GM19372 (cell line): ENCODE measurements at regions not wholly inside any gene's neighbourhood (a gene's known extent, or its start where the extent isn't known, plus 50 kb on each side); places are given as distances from the start of the nearest gene placed in this dataset.

ENCODE experiments used
- ATAC-seq: cut with Tn5 transposase; IDR thresholded peaks from one replicate; pipeline ENCODE4 v1.9.1; 2021; ENCODE audit warnings: mild to moderate bottlenecking, low read depth, moderate library complexity; ENCODE audit not compliant: unreplicated experiment

GRCh38 chr3:95926904-95927501, 887.4 kb upstream of the EPHA6 start:
- ATAC-seq, result no peak

GRCh38 chr3:95934181-95934580, 880.2 kb upstream of the EPHA6 start:
- ATAC-seq, result no peak

- no peak for ATAC-seq
Measured at GRCh38 chr3:95939235-95939809, 875.1 kb upstream of the EPHA6 start.

GRCh38 chr3:95965704-95966336, 848.6 kb upstream of the EPHA6 start:
- no peak for ATAC-seq

DNA sequence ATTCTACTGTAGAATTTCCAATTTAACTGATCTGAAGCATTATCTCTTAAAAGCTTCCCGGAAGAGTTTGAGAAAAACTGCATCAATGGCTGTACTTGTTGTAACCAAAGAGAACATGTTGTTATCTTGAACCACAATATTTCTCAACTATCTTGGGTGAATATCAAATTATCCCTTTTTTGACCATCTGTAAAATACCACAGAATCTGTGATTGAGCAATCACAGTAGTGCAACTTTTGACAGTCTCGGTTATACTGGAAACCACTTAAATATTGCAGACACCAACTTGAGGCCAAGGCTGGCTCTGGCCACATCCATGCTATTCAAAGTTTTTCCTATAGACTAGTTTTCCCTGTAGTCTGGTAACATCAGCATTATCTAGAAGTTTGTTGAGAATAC, 842.8 kb upstream of the EPHA6 start:
- ATAC-seq, result no peak

DNA sequence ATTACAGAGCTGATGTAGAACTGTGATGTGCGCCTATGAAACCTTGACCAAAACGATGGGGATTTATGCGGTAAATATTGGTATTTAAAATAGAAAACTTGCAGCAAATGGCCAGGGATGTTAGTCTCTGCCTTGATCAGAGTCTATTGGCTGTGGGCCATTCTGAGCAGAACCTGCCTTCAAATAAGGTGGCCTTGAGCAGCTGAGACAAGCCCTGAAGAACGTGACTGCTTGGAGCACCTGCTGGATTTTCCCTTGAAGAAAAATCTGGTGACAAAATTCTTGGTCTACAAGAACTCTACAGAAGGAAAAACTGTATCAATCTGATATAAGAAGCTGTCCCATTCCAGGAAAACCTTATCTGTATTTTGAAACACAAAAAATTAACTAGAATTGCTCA, 820.1 kb upstream of the EPHA6 start:
- no peak for ATAC-seq

DNA sequence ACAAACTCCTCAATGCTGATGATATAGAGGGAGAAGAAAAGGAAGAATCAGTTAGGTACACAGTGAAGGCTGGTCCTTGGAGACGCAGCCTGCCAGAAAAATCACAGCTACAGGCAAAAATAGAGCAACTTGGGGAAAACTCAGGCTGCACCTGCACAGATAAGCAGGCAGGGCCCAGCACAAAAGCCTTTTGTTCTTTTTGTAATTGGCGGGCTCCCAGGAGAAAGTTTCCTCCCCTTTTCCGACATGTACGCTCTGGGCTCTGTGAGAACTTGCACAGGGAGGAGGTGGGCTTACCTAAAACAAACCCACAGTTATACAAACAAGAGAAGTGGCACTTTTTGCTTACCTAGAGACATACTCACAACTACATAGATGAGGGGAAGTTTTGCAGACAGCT, 813.4 kb upstream of the EPHA6 start:
- ATAC-seq, result no peak

DNA sequence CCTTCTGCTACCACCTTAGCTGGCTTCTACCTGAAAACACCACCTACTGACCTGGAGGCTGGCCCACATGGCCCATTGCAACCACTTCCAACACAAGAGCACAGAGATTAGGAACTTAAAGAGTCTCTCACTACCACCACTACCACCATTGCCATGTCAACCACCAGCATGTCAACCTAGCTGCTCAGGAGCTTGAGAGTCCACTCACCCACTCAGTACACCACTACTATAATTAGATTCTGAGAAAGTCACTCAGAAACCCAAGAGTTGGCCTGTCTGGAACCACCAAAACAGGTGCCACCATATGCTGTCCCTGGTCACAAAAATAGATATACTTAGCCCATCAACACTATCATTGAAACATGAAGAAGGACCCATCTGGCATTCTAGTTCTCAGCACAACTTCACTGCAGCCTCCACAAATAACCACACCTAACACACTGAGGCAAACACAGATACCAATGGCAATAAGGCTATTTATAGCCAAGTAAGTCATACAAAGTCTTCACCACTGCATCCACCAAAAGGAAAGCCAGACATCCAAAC, 806.7 kb upstream of the EPHA6 start:
- no peak for ATAC-seq

GRCh38 chr3:96012939-96013338, 801.5 kb upstream of the EPHA6 start:
- ATAC-seq, result no peak

DNA sequence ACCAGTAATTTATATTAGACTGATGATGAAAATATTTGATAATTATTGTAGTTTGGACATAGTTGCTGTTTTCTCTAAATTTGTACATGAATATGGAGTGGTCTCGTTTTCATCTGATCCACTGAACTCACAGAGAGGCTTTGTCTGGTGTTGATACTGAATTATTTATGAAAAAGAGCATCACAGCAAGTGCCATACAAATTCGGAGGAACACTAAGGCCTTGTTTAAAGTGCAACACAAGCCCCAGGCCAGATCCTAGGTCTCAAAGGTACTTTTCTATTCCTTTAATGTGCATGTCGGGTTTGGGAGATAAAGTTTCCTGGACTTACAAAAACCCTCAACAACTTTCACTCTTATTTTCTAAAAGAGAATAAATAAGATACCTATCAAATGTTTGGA, 796.8 kb upstream of the EPHA6 start:
- ATAC-seq, result no peak

GRCh38 chr3:96022676-96023075, 791.7 kb upstream of the EPHA6 start:
- ATAC-seq, result no peak

DNA sequence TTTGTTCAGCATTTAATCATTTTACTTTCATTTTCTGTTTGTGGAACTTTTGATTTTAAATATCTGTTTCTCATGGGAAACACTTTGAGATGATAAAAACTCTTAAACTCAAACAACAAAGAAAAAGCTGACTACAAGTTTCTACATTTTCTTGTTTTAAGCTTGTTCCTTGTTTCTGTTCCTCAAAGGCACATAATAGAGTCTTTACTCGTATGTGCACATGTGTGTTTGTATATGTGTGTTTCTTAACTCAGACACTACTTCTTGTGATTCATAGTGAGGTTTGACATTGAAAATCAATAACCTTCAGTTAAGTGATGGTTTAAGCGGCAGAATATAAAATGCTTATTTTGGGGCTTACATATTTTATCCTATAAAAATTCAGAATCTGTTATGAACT, 786.7 kb upstream of the EPHA6 start:
- no peak for ATAC-seq

DNA sequence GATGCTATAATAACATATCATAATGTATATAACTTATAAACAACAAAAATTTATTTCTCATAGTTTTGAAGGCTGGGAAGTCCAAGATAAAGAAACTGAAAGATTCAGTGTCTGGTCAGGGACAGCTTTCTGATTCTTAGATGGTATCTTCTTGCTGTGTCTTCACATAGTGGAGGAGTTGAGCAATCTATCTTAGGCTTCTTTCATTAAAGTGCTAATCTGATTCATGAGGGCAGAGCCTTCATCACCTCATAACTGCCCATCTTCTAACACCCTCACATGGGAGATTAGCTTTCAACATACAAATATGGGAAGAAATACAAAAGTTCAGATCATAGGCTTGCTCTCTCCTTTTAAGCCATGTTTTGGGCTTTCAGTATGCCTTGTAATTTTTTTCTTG, 774.8 kb upstream of the EPHA6 start:
- no peak for ATAC-seq

GRCh38 chr3:96059301-96059700, 755.1 kb upstream of the EPHA6 start:
- no peak for ATAC-seq

- ATAC-seq, result no peak
Measured at GRCh38 chr3:96069065-96069464, 745.3 kb upstream of the EPHA6 start.

GRCh38 chr3:96070678-96071077, 743.7 kb upstream of the EPHA6 start:
- no peak for ATAC-seq

GRCh38 chr3:96071097-96071496, 743.3 kb upstream of the EPHA6 start:
- no peak for ATAC-seq

- ATAC-seq, result no peak
Measured at GRCh38 chr3:96072226-96072625, 742.2 kb upstream of the EPHA6 start.

- ATAC-seq, result no peak
Measured at GRCh38 chr3:96083610-96084009, 730.8 kb upstream of the EPHA6 start.

DNA sequence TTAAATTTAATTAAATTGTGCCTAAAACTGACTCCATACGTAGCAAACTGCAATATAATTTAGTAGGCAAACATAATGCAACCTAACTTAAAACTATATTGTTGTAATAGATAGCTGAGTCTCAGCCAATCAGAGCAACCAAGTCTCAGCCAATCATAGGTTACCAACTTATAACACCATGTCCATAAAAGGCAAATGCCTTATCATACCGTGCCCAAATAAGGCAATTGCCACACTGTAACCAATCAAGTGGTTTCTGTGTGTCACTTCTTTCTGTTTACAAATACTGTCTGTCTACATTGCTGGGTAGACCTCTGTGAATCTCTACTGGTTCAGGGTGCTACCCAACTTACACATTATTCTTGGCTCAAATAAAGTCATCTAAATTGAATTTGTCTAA, 728.4 kb upstream of the EPHA6 start:
- ATAC-seq, result no peak

DNA sequence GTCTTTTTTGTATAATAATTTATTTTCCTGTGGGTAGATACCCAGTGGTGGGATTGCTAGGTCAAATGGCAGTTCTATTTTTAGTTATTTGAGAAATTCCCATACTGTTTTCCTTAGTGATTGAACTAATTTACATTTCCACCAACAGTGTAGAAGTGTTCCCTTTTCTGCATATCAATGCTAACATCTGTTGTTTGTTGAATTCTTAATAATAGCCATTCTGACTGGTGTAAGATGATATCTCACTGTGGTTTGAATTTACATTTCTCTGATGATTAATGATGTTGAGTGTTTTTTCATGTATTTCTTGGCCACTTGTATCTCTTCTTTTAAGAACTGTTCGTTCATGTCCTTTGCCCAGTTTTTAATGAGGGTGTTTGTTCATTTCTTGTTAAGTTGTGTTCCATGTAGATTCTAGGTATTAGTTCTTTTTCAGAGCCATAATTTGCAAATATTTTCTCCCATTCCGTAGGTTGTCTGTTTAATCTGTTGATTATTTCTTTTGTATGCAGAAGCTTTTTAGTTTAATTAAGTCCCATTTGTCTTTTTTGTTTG, 713.3 kb upstream of the EPHA6 start:
- ATAC-seq, result no peak

GRCh38 chr3:96106701-96107100, 707.7 kb upstream of the EPHA6 start:
- ATAC-seq, result no peak
